DOHH2 (cell line): ENCODE measurements at regions not wholly inside any gene's neighbourhood (a gene's known extent, or its start where the extent isn't known, plus 50 kb on each side); places are given as distances from the start of the nearest gene placed in this dataset.

Experiments used
- CTCF ChIP-seq: fragments of 200-600 bp; sonication (generic); IDR thresholded peaks from one replicate; pipeline ENCODE4 v1.5.1; 2014; ENCODE audit warnings: antibody characterized with exemption, mild to moderate bottlenecking, low read depth, low read length; ENCODE audit not compliant: poor library complexity, severe bottlenecking
- EZH2phosphoT487 ChIP-seq: fragments of 200-600 bp; sonication (generic); IDR thresholded peaks from 2 replicates; pipeline ENCODE4 v1.6.1; 2017; ENCODE audit warnings: borderline replicate concordance, mild to moderate bottlenecking, antibody characterized with exemption, low read length, moderate library complexity, mixed read lengths

GRCh38 chr4:145375416-145375815, 106.2 kb upstream of the SMAD1 start:
- TF ChIP-seq EZH2phosphoT487 (no peak), CTCF (no peak)
